GM04503 (cell line): ENCODE measurements at regions not wholly inside any gene's neighbourhood (a gene's known extent, or its start where the extent isn't known, plus 50 kb on each side); places are given as distances from the start of the nearest gene placed in this dataset.
"Not testable (repeated sequence)": the region's sequence is repeated elsewhere in the genome, so short reads cannot be mapped to it uniquely, and the experiment has no call there.

Experiments used
- DNase-seq: peaks from one replicate; pipeline ENCODE4 v3.0.0-alpha.2; 2012; ENCODE audit warnings: low read depth

GRCh38 chr4:82301390-82301789 is 72.4 kb downstream of the HNRNPD start:
- DNase-seq = not testable (repeated sequence)

- no peak for DNase-seq
Measured at GRCh38 chr4:82293304-82293703, 80.5 kb downstream of the HNRNPD start.

GRCh38 chr4:82287720-82288119 is 86.1 kb downstream of the HNRNPD start:
- DNase-seq = no peak

- DNase-seq = peak; percentile 82
Measured at GRCh38 chr4:82284858-82285805, 88.7 kb downstream of the HNRNPD start.

DNA sequence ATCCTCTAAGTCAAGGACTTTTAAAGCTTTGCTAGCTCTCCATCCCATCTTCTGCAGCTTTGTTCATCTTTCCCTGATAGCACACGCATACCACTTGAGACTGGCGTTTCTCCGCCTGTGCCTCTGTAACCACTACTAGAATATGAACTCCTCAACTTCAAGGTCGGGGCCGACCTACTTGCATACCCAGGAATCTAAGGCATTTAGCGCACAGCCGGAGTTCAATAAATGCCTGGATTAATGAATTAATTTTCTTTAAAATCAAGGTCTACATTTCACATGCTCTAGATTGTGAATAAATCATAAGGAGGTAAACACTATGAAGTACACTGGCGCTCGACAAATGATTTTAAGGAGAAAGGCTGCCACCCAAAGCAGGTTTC is 89.3 kb downstream of the HNRNPD start:
- DNase-seq = no peak

GRCh38 chr4:82282875-82283274 is 90.9 kb downstream of the HNRNPD start:
- no peak for DNase-seq

- DNase-seq = not testable (repeated sequence)
Measured at GRCh38 chr4:82279550-82279949, 94.2 kb downstream of the HNRNPD start.

- no peak for DNase-seq
Measured at GRCh38 chr4:82276332-82276640, 97.5 kb downstream of the HNRNPD start.

- no peak for DNase-seq
Measured at GRCh38 chr4:82275431-82276331, 98.1 kb downstream of the HNRNPD start.

DNA sequence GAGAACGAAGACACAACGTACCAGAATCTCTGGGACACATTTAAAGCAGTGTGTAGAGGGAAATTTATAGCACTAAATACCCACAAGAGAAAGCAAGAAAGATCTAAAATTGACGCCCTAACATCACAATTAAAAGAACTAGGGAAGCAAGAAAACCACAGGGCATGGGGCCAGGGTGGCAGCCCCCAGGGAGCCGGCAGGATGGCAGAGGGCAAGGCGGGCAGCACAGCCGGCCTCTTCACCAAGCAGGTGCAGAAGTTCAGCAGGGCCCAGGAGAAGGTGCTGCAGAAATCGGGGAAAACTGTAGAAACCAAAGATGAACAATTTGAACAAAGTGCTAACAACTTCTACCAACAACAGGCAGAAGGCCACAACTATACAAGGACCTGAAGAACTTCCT is 99.1 kb downstream of the HNRNPD start:
- not testable (repeated sequence) for DNase-seq

DNA sequence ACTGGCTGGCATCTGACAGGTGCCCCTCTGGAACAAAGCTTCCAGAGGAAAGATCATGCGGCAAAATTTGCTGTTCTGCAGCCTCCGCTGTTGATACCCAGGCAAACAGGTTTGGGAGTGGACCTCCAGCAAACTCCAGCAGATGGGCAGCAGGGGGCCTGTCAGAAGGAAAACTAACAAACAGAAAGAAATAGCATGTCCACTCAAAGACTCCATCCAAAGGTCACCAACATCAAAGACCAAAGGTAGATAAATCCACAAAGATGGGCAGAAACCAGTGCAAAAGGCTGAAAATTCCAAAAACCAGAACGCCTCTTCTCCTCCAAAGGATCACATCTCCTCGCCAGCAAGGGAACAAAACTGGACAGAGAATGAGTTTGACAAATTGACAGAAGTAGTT is 101.3 kb downstream of the HNRNPD start:
- not testable (repeated sequence) for DNase-seq

- not testable (repeated sequence) for DNase-seq
Measured at GRCh38 chr4:82271915-82272480, 101.8 kb downstream of the HNRNPD start.

GRCh38 chr4:82268826-82269193 is 105.0 kb downstream of the HNRNPD start:
- no peak for DNase-seq

DNA sequence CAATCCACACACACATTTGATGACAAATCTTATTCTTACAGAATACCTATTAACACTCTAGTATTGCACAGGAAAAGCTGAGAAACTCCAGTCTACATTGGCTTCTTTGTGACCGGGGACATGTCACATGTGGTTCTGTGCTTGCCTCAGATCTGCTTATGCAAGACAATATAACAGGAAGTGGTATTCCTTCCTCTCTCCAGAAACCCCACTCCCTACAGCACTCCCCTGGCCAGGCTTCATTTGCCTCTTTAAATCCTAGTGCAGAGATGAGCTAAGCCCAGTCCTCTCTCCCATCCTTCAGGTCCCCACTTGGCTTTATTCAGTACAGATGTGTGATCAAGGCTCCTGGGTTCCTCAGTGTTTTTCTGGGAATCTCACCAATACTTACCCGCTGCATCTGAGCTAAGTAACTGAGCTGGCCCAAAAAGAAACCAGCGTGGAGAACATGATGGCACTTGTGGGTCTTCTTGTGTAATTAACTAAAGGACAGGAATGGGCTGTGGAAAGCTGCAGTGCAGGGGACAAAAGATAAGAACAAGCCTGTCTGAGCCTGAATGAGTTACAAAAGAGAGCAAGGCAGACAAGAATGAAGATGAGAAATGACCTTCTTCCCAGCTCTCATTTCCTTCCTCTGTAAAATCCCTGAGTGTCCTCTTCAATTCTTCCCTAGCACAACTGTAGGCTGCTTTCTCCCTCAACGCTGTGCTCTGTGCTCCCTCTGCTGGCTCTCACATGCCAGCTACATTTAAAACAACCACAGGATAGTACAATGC is 105.6 kb downstream of the HNRNPD start:
- peak; percentile 7 for DNase-seq

GRCh38 chr4:82267506-82267905 is 106.3 kb downstream of the HNRNPD start:
- no peak for DNase-seq

DNA sequence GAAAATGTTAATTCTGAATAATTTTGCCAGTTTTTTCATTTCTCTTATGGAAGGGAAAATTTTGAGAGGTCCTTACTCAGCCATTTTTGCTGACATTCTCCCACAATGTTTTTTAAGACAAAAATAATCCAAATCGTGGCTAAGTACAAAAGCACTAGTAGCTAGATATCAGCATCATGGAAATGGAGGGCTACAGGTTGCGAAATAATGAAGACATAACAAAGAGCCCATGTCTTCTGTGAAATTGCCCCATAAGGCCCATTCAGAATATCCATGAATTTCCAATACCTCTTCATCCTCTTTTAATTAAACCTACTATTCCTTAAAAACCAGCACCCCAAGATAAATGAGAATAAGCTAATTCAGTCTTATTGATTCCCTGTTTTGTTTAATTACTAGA is 107.4 kb downstream of the HNRNPD start:
- no peak for DNase-seq

GRCh38 chr4:82261084-82261483 is 112.7 kb downstream of the HNRNPD start:
- no peak for DNase-seq

GRCh38 chr4:82260632-82261031 is 113.2 kb downstream of the HNRNPD start:
- no peak for DNase-seq

DNA sequence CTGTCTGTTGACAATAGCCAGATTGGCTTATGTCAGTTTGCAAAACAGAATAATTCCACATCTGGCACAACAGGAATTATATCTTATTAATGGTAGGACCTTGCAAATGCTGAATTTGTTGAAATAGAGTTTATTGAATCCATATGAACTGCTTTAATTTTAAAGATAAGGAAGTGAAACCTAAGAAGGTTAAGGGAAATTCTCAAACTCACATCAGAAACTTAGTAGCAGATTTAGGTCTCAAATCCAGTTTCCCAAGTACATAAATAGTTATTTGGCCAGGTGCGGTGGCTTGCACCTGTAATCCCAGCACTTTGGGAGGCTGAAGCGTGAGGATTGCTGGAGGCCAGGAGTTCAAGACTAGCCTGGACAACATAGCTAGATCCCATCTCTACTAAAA is 117.1 kb downstream of the HNRNPD start:
- DNase-seq = no peak

- no peak for DNase-seq
Measured at GRCh38 chr4:82255657-82256056, 118.1 kb downstream of the HNRNPD start.

- no peak for DNase-seq
Measured at GRCh38 chr4:82248903-82249632, 124.7 kb downstream of the HNRNPD start.
